ENCODE measurements at regions not wholly inside any gene's neighbourhood (a gene's known extent, or its start where the extent isn't known, plus 50 kb on each side); places are given as distances from the start of the nearest gene placed in this dataset.
A peak's percentile ranks its signal among the peaks of the same experiment; 100 is the strongest.

DNA sequence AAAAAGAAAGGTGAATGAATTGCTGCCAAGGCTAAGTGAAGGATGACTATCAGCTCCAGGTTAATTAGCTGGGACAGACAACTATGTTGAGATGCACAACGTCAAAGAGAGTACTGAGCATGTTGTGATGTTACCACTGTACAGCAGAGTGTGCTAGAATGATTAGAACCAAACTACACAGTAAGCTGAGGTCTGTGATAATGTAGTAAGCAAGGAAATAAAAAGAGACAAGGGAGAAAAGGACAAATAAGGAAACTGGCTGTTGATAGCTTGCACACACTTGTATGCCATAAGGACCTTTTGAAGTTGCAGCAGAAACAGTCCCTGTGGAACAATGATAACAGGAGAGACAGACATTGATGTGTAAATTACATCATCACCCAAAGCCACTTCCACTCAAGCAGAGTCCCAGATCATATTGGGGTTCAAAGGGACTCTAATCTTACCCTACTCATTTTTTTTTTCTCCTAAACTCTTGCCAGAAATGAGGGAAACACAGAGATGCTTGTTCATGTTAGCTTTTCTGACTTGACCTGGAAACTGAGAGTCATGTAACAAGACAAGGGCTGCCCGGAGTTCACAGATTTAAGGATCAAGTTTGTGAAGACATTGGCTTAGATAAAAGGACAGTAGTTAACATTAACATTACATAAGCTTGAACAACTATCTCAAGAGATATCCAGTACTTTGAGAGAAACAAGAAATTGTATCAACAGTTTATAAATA lies 189.9 kb downstream of the CENPW start:
- no peak for DNase-seq

DNA sequence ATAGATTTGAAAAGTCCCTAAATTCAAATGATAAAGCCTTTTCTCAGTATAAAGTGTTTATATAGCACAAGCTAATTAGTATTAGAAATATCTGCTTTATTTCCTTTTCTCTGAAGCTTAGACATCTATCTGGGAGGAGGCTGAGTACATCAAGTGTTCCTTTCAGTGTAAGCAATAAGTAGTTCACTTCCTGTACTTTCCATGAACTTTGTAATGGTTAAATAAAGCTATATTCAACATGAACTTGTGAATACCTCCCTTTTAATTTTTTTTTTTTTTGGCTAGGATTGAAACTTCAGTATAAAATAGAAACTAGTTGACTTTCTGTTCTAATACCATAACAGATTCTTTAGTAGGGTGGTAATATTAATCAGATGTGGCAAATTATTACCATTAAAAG lies 190.9 kb downstream of the CENPW start:
- DNase-seq: no peak

DNA sequence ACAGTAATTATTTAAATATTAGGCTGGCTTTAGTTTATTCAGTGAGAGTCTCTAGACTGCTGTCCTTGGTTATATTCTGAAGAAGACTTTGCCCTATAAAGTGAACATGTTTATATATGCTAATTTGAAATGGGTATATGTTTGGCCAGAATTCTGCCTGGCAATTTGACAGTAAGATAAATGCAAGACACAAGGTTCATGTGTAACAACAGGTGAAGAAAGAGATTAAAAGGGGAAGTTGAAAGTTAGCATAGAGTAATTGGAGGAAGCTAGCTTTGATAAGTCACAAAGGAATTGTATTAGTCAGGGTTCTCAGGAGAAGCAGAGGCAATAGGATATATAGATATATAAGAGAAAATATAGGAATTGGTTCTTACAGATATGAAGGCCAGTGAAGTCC lies 191.4 kb downstream of the CENPW start:
- DNase-seq: no peak

DNA sequence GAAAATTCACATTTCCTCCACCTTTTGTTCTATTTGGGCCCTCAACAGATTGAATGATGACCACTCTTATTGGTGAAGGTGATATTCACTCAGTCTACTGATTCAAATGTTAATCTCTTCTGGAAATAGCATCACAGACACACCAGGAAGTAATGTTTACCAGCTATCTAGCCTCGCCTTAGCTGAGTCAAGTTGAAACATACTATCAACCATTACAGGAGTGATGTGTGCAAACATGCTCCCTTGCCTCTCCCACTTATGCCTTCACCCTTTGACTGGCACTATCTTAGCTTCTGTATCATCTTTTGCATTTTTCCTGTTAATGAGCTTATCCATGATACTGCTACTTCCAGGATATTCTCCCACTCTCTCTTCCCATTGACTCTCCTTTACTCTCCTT lies 191.9 kb downstream of the CENPW start:
- no peak for DNase-seq

DNA sequence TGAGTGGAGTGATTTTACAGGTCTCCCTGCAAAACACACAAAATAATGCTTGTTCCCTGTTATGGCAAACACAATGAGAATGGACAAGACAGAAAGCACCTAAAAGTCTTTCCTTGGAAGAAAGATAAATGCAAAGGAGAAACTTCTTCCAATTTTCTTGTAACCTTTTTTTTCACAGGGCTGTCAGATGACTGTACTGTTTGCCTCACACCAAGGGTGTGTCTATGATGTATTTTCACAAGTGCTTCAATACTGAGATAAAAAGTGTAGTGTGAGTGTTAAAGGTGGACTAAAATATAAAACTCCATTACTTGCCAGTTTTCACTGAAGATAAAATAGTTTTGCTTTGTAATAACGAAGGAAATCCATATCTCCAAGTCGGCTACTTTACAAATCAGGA lies 194.5 kb downstream of the CENPW start:
- DNase-seq: no peak

DNA sequence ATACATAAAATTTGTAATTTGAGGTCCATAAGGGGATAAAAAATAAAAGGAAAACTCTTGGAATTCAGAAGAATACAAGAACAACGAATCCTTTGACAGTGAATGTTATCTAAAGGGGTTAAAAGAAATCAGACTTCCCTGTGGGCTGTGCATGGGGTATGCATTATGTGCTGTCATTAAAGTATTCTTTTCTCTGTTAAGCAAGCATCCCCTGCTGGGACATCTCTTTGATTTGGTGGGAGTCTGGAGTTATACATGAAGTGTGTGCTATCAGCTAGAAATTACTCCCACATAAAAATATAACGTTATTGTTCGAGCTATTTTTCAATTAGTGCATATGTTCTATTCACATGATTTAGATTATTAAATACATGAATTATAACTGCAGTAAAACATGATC lies 195.2 kb downstream of the CENPW start:
- DNase-seq: no peak

DNA sequence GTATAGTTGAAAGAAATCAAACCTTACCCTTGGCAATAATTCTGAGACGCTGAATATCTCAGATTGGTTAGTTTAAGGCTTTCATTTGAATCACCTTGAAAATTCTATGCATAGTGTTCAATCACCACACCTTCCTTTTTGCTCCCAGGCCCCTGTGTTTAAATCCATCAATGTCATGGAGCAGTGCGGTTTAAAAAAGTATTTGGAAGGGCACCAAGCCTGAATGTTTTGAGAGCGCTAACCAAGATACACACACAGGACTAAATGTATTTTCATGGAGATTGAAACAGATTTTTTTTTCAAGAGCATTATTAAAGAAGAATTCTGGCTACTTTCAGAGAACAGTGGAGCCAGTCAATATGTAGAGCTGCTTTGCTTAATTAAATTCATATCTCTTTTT lies 195.7 kb downstream of the CENPW start:
- no peak for DNase-seq

DNA sequence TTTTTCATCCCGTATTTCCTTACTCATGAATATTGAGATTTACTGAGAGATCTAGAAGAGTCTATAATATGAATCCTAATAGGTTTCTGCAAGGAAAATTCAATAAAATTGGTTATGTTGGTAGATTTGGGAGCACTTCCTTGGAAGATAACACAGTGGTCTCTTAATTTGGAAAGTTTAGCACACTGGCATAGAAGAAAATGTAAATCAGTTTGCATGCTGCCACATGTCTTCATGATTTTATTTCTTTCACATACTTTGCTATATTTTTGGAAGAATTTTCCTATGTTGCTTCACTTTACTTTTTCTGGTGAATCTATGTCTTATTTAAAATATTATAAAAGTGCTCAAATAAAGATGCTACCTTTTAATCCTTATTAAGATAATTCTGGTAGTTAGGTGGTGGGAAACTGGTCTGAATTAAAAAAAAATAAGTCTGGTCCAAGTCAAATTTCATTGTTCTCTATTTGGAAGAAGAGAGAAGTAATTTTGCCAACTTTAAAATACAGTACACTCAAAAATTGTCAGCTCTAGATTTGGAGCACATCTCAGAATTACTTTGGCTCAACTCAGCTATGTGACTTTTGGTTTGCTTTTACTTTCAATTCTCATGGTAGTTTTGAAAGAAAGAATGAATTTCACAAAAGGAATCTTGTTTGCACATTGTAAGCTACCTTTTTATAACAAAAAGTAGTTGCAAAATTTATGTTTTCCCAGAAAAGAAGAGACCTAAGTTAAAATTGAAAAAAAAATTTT lies 197.3 kb downstream of the CENPW start:
- no peak for DNase-seq

DNA sequence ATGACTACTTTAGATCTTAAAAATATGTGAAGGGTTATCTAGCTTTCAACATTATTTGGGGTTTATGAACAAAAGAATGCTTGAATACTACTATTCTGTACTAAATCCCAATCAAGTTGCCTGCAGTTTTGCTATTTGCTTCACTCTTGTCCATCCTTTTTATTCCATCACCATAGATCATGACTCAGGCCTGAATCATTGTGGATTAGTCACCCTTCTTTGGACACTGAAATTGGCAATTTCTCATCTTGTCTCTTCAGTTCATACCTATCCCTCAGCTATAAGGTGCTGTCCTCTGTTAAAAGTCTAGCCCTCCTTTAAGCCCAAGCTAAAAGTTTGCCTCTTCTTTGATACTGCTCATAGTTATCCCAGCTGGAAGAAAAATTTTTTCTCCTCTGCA lies 199.1 kb downstream of the CENPW start:
- DNase-seq: no peak

DNA sequence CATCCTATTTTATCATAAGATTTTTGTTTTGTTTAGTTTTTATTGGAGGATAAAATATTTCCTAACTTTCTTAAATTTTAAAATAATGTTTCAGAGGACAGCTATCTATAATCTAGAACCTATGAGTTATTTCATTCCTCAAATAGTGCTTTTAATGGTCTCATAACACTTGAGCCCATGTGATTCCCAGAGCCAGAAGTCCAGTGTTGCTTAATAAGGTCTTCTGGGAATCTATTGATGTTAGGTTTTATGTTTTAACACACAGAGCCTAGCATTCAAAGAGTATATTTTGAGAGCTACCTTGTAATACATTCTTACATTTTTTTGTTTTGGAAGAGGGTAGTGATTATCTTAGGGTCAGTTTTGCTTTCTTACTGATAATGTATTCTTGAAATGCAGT lies 200.2 kb downstream of the CENPW start:
- no peak for DNase-seq

DNA sequence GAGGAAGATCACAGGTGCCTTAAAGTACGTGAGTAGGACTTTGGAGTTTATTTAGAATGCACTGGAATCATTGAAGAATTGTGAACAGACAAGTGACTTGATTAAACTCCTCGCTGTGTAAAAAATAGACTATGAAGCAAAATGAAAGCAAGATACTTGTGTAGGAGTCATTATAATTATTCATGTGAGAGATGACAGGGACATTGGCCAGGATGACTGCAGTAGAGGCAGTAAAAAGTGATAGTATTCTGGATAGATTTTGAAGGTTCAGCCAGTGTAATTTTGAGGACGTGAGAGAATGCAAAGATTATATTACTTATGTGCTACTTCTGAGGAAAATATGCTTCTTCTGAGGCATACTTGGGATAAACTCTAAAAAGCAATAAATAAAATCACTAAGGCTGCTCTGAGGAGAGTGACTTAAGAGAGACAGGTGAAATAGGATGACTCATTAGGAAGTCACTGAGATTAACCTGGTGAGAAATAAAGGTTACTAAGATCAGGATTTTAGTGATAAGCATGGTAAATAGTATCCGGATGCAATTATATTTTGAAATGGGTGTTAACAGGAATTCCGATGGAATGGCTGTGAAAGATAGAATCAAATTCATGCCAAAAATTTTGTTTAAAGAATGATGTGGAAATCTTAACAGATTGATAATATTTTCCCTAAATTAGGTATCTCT lies 202.0 kb downstream of the CENPW start:
- no peak for DNase-seq

DNA sequence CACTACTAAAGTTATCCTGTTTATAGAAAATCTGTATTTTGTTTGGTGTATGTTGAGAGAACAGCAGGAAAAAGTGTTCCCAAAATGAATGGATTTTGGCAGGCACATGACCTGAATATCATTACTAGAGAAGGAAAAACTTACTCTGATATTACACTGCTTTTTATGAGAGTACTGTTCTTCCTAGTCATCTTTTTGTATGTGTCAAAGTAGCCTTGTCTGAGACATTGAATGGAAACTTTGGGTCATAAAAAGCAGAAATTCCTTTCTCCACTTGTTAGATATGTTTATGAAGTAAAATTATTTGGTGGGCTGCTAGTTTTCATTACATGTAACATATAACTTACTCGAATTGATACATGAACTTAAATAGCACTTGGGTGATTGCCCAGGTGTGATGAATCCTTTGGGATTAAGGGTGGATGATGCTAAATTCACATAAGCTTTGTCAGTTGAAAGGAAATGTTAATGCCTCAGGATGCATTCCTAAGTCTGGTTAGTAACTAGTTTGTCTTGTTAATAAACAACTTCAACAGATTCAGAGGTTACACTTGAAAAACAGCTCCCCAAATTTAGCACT lies 206.7 kb downstream of the CENPW start:
- no peak for DNase-seq

DNA sequence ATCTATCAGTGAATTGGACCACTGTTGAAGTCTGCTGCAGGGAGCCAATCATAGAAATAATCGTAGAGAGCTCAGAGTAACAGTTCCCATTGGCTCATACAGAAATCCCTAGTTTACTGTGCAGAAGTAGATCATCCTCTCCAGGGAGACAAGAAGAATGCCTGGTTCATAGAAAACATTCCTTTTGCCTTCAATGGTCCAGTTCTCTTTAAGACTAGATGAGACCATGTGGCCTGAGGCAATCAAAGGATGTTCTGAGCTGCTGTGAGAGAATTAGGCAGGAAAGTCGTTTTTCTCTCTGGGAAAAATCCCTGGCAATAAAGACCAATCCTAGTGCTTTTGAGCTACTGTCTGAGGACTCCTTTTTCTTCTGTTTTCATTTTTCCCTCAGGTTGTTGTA lies 208.4 kb downstream of the CENPW start:
- no peak for DNase-seq

DNA sequence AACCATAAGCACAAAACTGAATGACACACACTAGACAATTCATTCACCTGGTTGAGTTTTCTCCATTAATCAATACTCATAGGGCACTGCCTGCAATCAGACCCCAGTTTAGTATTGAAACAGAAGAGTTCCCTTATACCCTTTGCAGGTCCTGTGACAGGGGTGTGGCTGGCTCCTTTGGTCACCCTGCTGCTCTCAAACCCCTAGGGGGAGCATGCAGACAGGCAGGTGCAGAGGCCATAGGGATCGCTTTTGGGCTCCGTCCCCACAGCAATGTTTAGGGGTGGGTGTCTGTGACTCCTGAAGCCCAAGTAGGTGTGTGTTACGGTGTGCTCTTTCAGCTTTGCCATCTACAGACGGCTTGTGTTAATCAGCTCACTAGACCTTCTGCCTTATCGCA lies 210.4 kb downstream of the CENPW start:
- peak in 1 of 2 experiments; percentile 29 for DNase-seq

DNA sequence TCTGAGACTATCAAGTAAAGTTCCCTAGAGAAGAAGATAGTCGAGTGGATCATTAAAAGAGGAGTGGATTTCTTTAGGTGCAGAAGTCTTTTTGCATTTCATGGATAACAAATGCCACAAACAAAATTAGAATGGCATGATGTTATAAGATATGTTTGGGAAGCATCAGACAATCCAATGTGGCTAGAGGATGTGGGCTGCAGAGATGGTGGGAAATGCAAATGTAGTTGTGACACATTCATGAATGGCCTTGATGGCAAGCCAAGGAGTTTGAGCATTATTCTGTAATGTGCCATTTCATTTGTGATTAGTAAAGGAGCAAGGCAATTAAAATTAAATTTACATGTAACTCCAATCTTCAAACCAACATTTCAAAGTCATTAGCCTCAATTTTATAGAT lies 211.9 kb downstream of the CENPW start:
- no peak for DNase-seq

DNA sequence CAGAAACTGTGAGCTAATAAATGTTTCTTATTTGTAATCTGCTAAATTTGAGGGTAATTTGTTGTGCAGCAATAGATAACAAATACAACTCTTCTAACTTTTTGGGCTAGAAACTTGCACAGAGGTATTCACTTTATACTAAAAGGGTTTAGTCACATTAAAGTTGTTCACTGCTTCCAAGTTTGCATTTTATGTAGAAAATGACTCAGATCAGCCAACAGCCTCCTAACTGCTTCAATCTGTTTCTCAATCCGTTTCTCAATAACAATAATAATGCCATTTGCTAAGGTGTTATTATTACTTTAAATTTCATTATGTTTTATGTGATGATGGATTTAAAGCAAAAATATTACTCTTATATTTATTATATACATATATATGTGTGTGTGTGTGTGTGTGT lies 213.9 kb downstream of the CENPW start:
- DNase-seq: no peak

DNA sequence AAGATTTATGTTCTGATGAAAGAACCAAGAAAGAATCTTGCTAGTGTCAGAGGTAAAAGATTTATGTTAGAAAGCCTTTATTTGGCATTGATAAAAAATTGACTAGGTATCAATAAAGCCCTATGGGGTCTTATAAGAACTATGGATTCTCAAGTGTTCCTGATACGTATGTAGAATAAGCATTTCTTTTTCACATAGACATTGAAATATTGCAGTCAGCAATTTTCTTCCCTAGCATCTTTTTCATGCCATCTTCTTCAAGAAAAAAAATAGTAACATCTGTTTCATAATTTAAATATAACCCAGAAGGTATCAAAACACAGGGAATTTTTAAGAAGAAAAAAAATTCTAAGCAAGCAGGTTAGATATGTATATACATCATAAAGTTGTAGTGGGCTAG lies 230.6 kb downstream of the CENPW start:
- no peak for DNase-seq

DNA sequence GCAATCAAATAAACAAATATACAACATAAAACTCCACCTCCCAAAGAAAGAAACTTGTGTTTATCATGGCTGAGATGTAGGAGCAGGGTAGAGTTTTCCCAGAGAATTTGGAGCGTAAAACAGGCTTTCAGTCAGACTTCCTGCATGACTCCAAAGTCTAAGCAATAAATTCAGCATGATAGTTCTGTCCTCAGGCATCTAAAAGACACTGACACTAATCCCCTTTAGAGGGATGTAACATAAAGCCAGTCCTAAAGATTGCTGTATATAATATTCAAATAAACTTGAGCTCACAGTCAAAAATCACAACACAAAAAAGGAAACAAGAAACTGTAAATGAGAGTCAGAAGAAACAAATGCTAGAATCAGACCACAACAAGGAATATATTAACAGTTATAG lies 234.4 kb downstream of the CENPW start:
- DNase-seq: peak in 1 of 2 experiments; percentile 3

DNA sequence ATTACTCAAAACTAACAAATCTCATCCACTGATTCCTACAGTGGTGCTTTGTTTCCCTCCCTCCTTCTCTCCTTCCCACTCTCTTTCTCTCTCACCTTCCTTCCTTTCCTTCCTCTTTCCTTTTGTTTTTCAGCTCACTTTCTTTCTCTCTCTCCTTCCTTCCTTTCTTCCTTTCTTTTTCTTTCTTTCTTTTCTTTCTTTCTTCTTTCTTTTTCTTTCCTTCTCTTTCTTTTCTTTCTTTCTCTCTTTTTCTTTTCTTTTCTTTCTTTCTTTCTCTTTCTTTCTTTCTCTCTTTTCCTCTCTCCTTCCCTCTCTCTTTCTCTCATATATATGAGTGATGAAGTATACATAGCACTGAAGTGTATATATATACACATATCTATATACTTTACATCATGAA lies 241.4 kb downstream of the CENPW start:
- DNase-seq: no peak

DNA sequence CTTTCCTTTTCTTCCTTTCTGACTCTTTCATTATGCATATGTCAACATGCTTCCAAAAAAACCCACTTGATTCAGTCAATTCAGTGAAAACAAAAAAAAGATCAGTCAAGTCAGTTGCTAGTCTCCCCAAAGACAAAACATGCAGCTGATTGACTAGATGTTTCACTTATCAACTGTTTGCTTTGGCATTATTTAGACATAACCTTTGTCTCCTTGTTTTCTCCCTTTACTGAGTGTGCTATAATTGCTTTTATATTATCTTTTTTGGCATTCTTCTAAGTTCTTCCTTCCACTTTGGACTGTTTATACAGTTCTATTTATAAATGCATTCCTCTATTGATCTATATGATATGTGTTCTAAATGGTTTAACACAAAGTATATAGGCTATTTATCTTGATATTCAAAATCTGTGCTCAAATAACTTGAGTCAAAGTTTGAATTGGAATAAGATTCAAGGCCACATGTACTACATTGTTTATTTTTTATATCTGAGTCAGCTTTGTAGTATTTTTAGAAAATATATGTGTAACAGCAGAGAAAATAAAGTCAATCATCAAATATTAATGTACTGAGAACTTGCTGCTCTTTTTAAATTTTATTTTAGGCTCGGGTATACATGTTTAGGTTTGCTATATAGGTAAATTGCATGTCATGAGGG lies 260.5 kb downstream of the CENPW start:
- no peak for DNase-seq

DNA sequence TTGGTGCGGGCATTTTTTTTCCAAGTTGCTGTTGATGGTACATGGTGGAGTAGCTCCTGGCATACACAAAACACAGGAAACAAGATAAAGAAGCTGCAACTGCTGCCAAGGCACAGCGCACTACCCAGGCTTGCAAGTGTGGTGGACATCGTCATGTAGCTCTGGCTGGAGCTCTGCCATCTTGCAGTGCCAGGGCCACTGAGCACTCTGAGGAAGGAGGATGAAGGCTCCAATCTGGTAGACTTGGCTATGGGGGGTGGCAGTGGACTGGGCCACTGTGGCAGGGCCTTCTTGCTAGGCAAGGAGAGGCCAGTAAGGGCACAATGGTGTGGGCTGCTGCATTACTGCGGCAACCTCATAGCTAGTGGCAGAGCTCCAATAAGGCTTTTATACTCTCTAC lies 263.5 kb downstream of the CENPW start:
- DNase-seq: no peak

DNA sequence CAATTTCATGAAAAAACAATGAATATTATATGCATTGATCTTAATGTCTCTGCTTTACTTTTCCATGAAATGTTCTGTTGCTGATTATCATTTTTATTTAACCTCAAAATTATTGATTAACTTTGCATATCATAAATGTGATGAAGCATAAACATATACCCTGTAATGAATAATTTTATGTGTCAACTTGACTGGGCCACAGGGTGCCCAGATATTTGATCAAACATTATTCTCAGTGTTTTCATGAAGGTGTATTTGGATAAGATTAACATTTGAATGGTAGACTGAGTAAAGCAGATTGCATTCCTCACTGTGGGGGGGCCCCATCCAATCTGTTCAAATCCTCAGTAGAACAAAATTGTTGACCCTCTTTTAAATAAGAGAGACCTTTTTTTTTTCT lies 265.2 kb downstream of the CENPW start:
- no peak for DNase-seq

DNA sequence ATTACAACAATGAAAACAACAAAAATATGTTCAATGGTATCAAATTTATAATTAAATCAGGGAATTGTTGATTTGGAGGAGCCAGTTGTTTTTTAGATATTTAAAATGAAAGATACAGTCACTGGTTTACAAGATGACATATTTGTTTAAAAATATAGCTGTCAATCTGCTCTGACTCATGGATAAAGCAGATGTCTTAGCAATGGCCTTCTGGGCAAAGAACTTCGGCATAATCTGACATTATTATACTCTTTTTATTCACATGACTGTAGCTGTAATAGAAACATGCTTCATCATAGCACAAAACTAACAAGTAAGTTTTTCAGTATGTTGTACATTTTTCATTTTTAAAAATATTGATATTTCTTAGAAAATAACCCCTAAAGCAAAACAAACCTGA lies 267.4 kb downstream of the CENPW start:
- DNase-seq: no peak
